ENCODE measurements at regions not wholly inside any gene's neighbourhood (a gene's known extent, or its start where the extent isn't known, plus 50 kb on each side); places are given as distances from the start of the nearest gene placed in this dataset.

GRCh38 chr2:71938659-71939587, 208.7 kb downstream of the CYP26B1 start:
- DNase-seq (ENCODE audit: low read depth, low spot score) (no peak), ATAC-seq (no peak)
- no peaks in the 10 kb centered on the region for H3K4me1 ChIP-seq (ENCODE audit: control insufficient read depth, insufficient read depth, low read length)
- no peaks in the 10 kb centered on the region for H3K36me3 ChIP-seq (ENCODE audit: control insufficient read depth, insufficient read depth, low read length)
- H3K27me3 ChIP-seq (ENCODE audit: control insufficient read depth, insufficient read depth, low read length) = no peaks in the 10 kb centered on the region
- no peak for TF ChIP-seq REST (IDR thresholded peaks at IDR 0.05; ENCODE audit: insufficient read depth in 1 of 2, low read depth in 2 of 2, low read length in 1 of 2)
- no peak for TF ChIP-seq TCF7L2 (IDR thresholded peaks at IDR 0.05; ENCODE audit: low read depth, low read length)
- TF ChIP-seq CTCF (IDR thresholded peaks at IDR 0.05) = no peak
- no peak for TF ChIP-seq POLR2AphosphoS5 (IDR thresholded peaks at IDR 0.05; ENCODE audit: low read depth, low read length)
- no peak for TF ChIP-seq SIN3A (IDR thresholded peaks at IDR 0.05; ENCODE audit: borderline replicate concordance, insufficient read depth, low read depth, low read length)
- intact Hi-C loops (cut with micrococcal nuclease; ENCODE audit: unreplicated experiment) = no loop called here
- in situ Hi-C loops (cut with HindIII; ENCODE audit: low pct_unique_long_range_greater_than_20kb, low sequenced_read_pairs) = no loop called here
- H3K9me3 ChIP-seq (ENCODE audit: control insufficient read depth, insufficient read depth, low read depth, low read length) = no peaks in the 10 kb centered on the region
- BruUV-seq (replicated peaks) = no TSS peak
- CTCF ChIA-PET = no interaction called here
- no peak overlapping the region for H3K4me3 ChIP-seq (ENCODE audit: low read depth in 2 of 2, low read length in 2 of 2)
- POLR2A ChIA-PET = no interaction called here
- H3K27ac ChIP-seq (ENCODE audit: low read length) = no peak overlapping the region

- H3K4me3 ChIP-seq (ENCODE audit: low read depth in 2 of 2, low read length in 2 of 2) = no peak overlapping the region
- BruUV-seq (replicated peaks) = no TSS peak
- CTCF ChIA-PET = no interaction called here
- intact Hi-C loops (cut with micrococcal nuclease; ENCODE audit: unreplicated experiment) = no loop called here
- in situ Hi-C loops (cut with HindIII; ENCODE audit: low pct_unique_long_range_greater_than_20kb, low sequenced_read_pairs) = no loop called here
- TF ChIP-seq POLR2AphosphoS5 (IDR thresholded peaks at IDR 0.05; ENCODE audit: low read depth, low read length) = no peak
- TF ChIP-seq CTCF (IDR thresholded peaks at IDR 0.05) = no peak
- TF ChIP-seq REST (IDR thresholded peaks at IDR 0.05; ENCODE audit: insufficient read depth in 1 of 2, low read depth in 2 of 2, low read length in 1 of 2) = no peak
- no peak for TF ChIP-seq SIN3A (IDR thresholded peaks at IDR 0.05; ENCODE audit: borderline replicate concordance, insufficient read depth, low read depth, low read length)
- TF ChIP-seq TCF7L2 (IDR thresholded peaks at IDR 0.05; ENCODE audit: low read depth, low read length) = no peak
- no peaks in the 10 kb centered on the region for H3K9me3 ChIP-seq (ENCODE audit: control insufficient read depth, insufficient read depth, low read depth, low read length)
- ATAC-seq = no peak
- H3K27ac ChIP-seq (ENCODE audit: low read length) = no peak overlapping the region
- H3K27me3 ChIP-seq (ENCODE audit: control insufficient read depth, insufficient read depth, low read length) = no peaks in the 10 kb centered on the region
- no peak for DNase-seq (ENCODE audit: low read depth, low spot score)
- H3K36me3 ChIP-seq (ENCODE audit: control insufficient read depth, insufficient read depth, low read length) = no peaks in the 10 kb centered on the region
- no peaks in the 10 kb centered on the region for H3K4me1 ChIP-seq (ENCODE audit: control insufficient read depth, insufficient read depth, low read length)
- POLR2A ChIA-PET = no interaction called here
Observed at GRCh38 chr2:71938108-71938507, 209.6 kb downstream of the CYP26B1 start.
